ENCODE measurements at regions not wholly inside any gene's neighbourhood (a gene's known extent, or its start where the extent isn't known, plus 50 kb on each side); places are given as distances from the start of the nearest gene placed in this dataset.

DNA sequence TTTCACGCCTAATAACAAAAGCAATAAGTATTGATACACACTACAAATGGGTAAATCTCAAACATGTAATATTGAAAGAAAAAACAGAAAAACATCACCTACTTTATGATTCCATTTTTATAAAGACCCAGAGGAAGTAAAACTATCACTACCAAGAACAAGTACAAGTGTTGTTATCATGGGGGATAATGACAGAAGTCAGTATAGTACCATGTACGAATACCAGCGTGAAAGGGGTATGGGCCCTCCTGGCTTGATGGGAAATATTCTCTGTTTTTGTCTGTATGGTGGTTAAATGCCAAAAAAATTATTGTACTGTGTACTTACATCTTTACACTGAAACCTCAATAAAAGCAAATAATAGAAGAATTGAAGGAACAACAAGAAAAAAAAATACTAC lies 665.7 kb downstream of the TMEM182 start:
- no peaks in the 10 kb centered on the region for H3K79me1 ChIP-seq (ENCODE audit: low read depth, low read length)
- H3K36me3 ChIP-seq (ENCODE audit: control insufficient read depth in 2 of 4, insufficient read depth in 4 of 4, low read length in 3 of 4): no peaks in the 10 kb centered on the region
- H3K4me3 ChIP-seq (ENCODE audit: extremely low read depth in 1 of 4, insufficient read depth in 2 of 4, low read depth in 3 of 4, low read length in 4 of 4): no peak overlapping the region
- H3K9ac ChIP-seq (replicated peaks in 1 of 4; ENCODE audit: extremely low read depth in 1 of 4, low read depth in 3 of 4, low read length in 3 of 4): no peak overlapping the region
- H2BK20ac ChIP-seq (ENCODE audit: low read length): no peak overlapping the region
- no peak for TF ChIP-seq FOSL1 (IDR thresholded peaks at IDR 0.05; ENCODE audit: insufficient read depth, low read depth, low read length)
- no peak for TF ChIP-seq POLR2AphosphoS5 (IDR thresholded peaks at IDR 0.05; ENCODE audit: low read depth, low read length)
- TF ChIP-seq TCF12 (IDR thresholded peaks at IDR 0.05; ENCODE audit: low read depth, low read length): no peak
- TF ChIP-seq SP2 (IDR thresholded peaks at IDR 0.05; ENCODE audit: low read length): no peak
- TF ChIP-seq BACH1 (IDR thresholded peaks at IDR 0.05; ENCODE audit: low read length): no peak
- no peak for TF ChIP-seq SAP30 (IDR thresholded peaks at IDR 0.05; ENCODE audit: insufficient read depth, insufficient replicate concordance, low read length)
- TF ChIP-seq YY1 (IDR thresholded peaks at IDR 0.05; ENCODE audit: low read depth, low read length): no peak
- TF ChIP-seq, protein P1, sequence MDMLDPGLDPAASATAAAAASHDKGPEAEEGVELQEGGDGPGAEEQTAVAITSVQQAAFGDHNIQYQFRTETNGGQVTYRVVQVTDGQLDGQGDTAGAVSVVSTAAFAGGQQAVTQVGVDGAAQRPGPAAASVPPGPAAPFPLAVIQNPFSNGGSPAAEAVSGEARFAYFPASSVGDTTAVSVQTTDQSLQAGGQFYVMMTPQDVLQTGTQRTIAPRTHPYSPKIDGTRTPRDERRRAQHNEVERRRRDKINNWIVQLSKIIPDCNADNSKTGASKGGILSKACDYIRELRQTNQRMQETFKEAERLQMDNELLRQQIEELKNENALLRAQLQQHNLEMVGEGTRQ (IDR thresholded peaks at IDR 0.05; ENCODE audit: low read length): no peak
- no peak for TF ChIP-seq EZH2 (IDR thresholded peaks at IDR 0.05; ENCODE audit: low read depth, low read length, severe bottlenecking)
- no peak for TF ChIP-seq RAD21 (IDR thresholded peaks at IDR 0.05 in 1 of 2, conservative IDR thresholded peaks at IDR 0.05 in 1 of 2; ENCODE audit: low read depth in 2 of 2, low read length in 2 of 2)
- ChIA-PET POLR2A (ENCODE audit: partially characterized antibody) (no interaction called here), CTCF (ENCODE audit: partially characterized antibody) (no interaction called here)
- H2BK15ac ChIP-seq (ENCODE audit: low read length): no peak overlapping the region
- H3K56ac ChIP-seq (replicated peaks; ENCODE audit: insufficient read length, low read depth, low read length): no peak overlapping the region
- H3K14ac ChIP-seq (ENCODE audit: insufficient read length): no peak overlapping the region
- FAIRE-seq (no peak), DNase-seq (ENCODE audit: low read depth in 1 of 2, low spot score in 2 of 2) (no peak)
- no peak overlapping the region for H4K91ac ChIP-seq (replicated peaks; ENCODE audit: insufficient read length, low read length)
- no peaks in the 10 kb centered on the region; a peak in 1 of 4 replicates for H3K9me3 ChIP-seq (ENCODE audit: insufficient read depth in 2 of 2, low read depth in 1 of 2, low read length in 1 of 2)
- H3K23me2 ChIP-seq (ENCODE audit: low read depth, low read length): no peaks in the 10 kb centered on the region
- no peaks in the 10 kb centered on the region for H3K79me2 ChIP-seq (ENCODE audit: control insufficient read depth in 1 of 2, insufficient read depth in 2 of 2, low read length in 2 of 2)
- no peaks in the 10 kb centered on the region for H4K20me1 ChIP-seq (replicated peaks in 1 of 2; ENCODE audit: control insufficient read depth in 1 of 2, insufficient read depth in 2 of 2, low read length in 2 of 2)
- no peak overlapping the region for H3K4ac ChIP-seq (replicated peaks; ENCODE audit: insufficient read length, low read depth, low read length)
- no peak overlapping the region for H2AFZ ChIP-seq (ENCODE audit: low read length)
- H4K8ac ChIP-seq (ENCODE audit: extremely low read depth, insufficient read depth, low read length): no peak overlapping the region
- H3K27me3 ChIP-seq (replicated peaks in 1 of 4; ENCODE audit: control insufficient read depth in 3 of 4, extremely low read depth in 1 of 4, insufficient read depth in 3 of 4, low read length in 3 of 4): no peaks in the 10 kb centered on the region
- H3K18ac ChIP-seq (ENCODE audit: extremely low read depth, low read length): no peak overlapping the region
- no peak overlapping the region for H3K23ac ChIP-seq (ENCODE audit: insufficient read length)
- no peak overlapping the region for H4K5ac ChIP-seq (ENCODE audit: insufficient read length, low read depth, low read length)
- H2BK5ac ChIP-seq (ENCODE audit: low read depth, low read length): no peak overlapping the region
- 0 out of 7 replicates have a peak, but pooled peaks cover 0 to 2% (median 0%) of the 10 kb centered on the region in 4 experiments for H3K4me1 ChIP-seq (replicated peaks in 1 of 4; ENCODE audit: control insufficient read depth in 3 of 4, insufficient read depth in 4 of 4, low read length in 3 of 4)
- H3K4me2 ChIP-seq (ENCODE audit: insufficient read depth in 1 of 2, low read depth in 2 of 2, low read length in 2 of 2): no peak overlapping the region
- no peak overlapping the region for H2BK120ac ChIP-seq (replicated peaks; ENCODE audit: low read depth, low read length)
- H2BK12ac ChIP-seq (ENCODE audit: low read depth, low read length): no peak overlapping the region
- 98% methylated on average over 3 of the region's 3 CpGs; no CpG with 5 or more reads in 1 of the 2 experiments for WGBS, 2 experiments (ENCODE audit: extremely low coverage in 1 of 2, insufficient coverage in 1 of 2, insufficient read length in 1 of 2, insufficient replicate concordance in 2 of 2, low coverage in 1 of 2, low lambda C conversion rate in 2 of 2, missing lambda C conversion rate in 1 of 2)
- no peak overlapping the region for H3K27ac ChIP-seq (ENCODE audit: low read depth, low read length)
- H2AK5ac ChIP-seq (ENCODE audit: low read depth, low read length): no peak overlapping the region
